ENCODE measurements at regions not wholly inside any gene's neighbourhood (a gene's known extent, or its start where the extent isn't known, plus 50 kb on each side); places are given as distances from the start of the nearest gene placed in this dataset.

GRCh38 chr3:35042210-35042991 is 596.9 kb upstream of the ARPP21 start:
- TF ChIP-seq CTCF (IDR thresholded peaks at IDR 0.05 in 8 of 11, conservative IDR thresholded peaks at IDR 0.05 in 3 of 11) = no peak
- no peak for TF ChIP-seq POLR2AphosphoS5 (IDR thresholded peaks at IDR 0.05)
- no peak for TF ChIP-seq POLR2A (IDR thresholded peaks at IDR 0.05)

All from spleen (tissue), 7 donors.